Left ventricle myocardium superior (tissue), 1 donor: ENCODE measurements at regions not wholly inside any gene's neighbourhood (a gene's known extent, or its start where the extent isn't known, plus 50 kb on each side); places are given as distances from the start of the nearest gene placed in this dataset.
"Not testable (repeated sequence)": the region's sequence is repeated elsewhere in the genome, so short reads cannot be mapped to it uniquely, and the experiment has no call there.

Source experiments
- ATAC-seq: fragments of 200-7000 bp; cut with Tn5 transposase; one replicate; pipeline ENCODE4 v1.9.1; 2020; ENCODE audit warnings: mild to moderate bottlenecking, moderate library complexity
- DNase-seq: peaks from one replicate; pipeline ENCODE4 v3.0.0-alpha.2; 2020
- intact Hi-C: fragments of 100-400 bp; cut with micrococcal nuclease; formaldehyde crosslinking; loops from one replicate; pipeline ENCODE4 v1.11.0; 2022
- donor health status: DM: no; HTN: yes; CAD: no; lungs with severe emphysema.

GRCh38 chrX:65451663-65452062 lies 82.9 kb downstream of the LAS1L start:
- DNase-seq (no peak), ATAC-seq (no peak)
- intact Hi-C loops = no loop called here

- ATAC-seq (no peak), DNase-seq (no peak)
- intact Hi-C loops = no loop called here
These were observed 114.4 kb downstream of the LAS1L start for GRCh38 chrX:65420154-65420553.

- ATAC-seq, intact Hi-C loops, DNase-seq: not testable (repeated sequence)
These were observed 126.9 kb downstream of the LAS1L start for GRCh38 chrX:65407662-65408061.

GRCh38 chrX:65407157-65407626 lies 127.4 kb downstream of the LAS1L start:
- ATAC-seq = peak; percentile 41
- no peak for DNase-seq
- intact Hi-C loops = no loop called here

- intact Hi-C loops = no loop called here
- ATAC-seq (peak; percentile 31), DNase-seq (no peak)
These were observed 128.1 kb downstream of the LAS1L start for GRCh38 chrX:65406532-65406931.

GRCh38 chrX:65392284-65392683 lies 142.3 kb downstream of the LAS1L start:
- ATAC-seq = no peak
- intact Hi-C loops = no loop called here
- DNase-seq = no peak

GRCh38 chrX:65389120-65389519 lies 145.5 kb downstream of the LAS1L start:
- DNase-seq, ATAC-seq, intact Hi-C loops: not testable (repeated sequence)
